SK-N-MC (cell line): ENCODE measurements at regions not wholly inside any gene's neighbourhood (a gene's known extent, or its start where the extent isn't known, plus 50 kb on each side); places are given as distances from the start of the nearest gene placed in this dataset.

Experiments used
- EZH2 ChIP-seq: fragments of 200-600 bp; sonication (generic); IDR thresholded peaks from one replicate; pipeline ENCODE4 v1.6.1; 2017; ENCODE audit warnings: antibody characterized with exemption
- FOXP2 ChIP-seq: optimal IDR thresholded peaks from 2 replicates; pipeline ENCODE3; 2011; ENCODE audit warnings: mild to moderate bottlenecking, moderate library complexity; ENCODE audit not compliant: insufficient read depth; ENCODE audit errors: extremely low read length, control extremely low read depth
- POLR2AphosphoS5 ChIP-seq: IDR thresholded peaks from 2 replicates; pipeline ENCODE4 v1.6.1; 2012; ENCODE audit warnings: mild to moderate bottlenecking, low read depth, low read length, borderline replicate concordance

GRCh38 chr1:58063095-58063494, 483.4 kb downstream of the OMA1 start:
- TF ChIP-seq POLR2AphosphoS5 (no peak), EZH2 (no peak), FOXP2 (no peak)
